ENCODE measurements at regions not wholly inside any gene's neighbourhood (a gene's known extent, or its start where the extent isn't known, plus 50 kb on each side); places are given as distances from the start of the nearest gene placed in this dataset.

DNA sequence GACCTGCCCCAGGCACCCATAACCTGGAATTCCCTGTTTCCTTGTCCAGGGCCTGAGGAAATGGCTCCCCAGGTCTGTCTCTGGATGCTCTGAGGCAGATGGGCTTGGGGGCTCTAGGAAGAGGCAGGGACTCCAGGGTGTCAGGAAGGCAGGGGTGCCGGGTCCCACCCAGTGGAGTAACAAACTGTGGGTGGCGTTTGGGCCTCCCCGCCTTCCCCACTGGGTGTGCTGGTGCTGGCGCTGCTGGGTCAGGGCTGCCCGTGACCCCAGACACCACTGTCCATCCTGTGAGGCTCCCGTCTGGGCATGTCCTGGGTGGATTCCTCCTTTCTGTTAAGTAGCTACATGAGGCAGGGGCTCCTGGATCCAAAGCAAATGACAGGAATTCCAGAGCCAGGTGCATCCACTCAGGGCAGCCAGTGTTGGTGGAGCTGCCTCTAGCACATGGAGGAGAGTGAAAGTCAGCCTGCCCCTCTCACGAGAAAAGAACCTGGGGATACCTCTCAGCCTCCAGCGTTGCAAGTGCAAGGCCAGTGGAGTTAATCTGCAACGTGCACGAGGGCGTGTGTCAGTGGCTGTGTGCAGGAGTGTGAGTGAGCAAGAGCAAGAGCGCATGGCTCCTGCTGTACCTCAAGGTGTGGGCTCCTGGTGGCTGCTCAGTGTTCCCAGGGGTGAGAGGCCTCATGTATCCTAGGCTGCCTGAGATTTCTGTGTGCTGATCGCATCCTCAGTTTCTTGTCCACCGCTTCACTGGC, 403.1 kb downstream of the TMEM121 start:
- TF ChIP-seq, protein P1, sequence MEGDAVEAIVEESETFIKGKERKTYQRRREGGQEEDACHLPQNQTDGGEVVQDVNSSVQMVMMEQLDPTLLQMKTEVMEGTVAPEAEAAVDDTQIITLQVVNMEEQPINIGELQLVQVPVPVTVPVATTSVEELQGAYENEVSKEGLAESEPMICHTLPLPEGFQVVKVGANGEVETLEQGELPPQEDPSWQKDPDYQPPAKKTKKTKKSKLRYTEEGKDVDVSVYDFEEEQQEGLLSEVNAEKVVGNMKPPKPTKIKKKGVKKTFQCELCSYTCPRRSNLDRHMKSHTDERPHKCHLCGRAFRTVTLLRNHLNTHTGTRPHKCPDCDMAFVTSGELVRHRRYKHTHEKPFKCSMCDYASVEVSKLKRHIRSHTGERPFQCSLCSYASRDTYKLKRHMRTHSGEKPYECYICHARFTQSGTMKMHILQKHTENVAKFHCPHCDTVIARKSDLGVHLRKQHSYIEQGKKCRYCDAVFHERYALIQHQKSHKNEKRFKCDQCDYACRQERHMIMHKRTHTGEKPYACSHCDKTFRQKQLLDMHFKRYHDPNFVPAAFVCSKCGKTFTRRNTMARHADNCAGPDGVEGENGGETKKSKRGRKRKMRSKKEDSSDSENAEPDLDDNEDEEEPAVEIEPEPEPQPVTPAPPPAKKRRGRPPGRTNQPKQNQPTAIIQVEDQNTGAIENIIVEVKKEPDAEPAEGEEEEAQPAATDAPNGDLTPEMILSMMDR (IDR thresholded peaks at IDR 0.05), result no peak
- Mint-ChIP-seq H3K4me1 (ENCODE audit: low read depth) (no peaks in the 10 kb centered on the region), H3K4me3 (ENCODE audit: unreplicated experiment) (no peak overlapping the region), H3K27ac (ENCODE audit: unreplicated experiment) (no peak overlapping the region), H3K36me3 (ENCODE audit: low read depth) (no peaks in the 10 kb centered on the region), H3K27me3 (ENCODE audit: low read depth) (no peaks in the 10 kb centered on the region), H3K9me3 (ENCODE audit: low read depth) (peaks cover 48% of the 10 kb centered on the region)
- peak; percentile 87 for DNase-seq (ENCODE audit: low spot score)

DNA sequence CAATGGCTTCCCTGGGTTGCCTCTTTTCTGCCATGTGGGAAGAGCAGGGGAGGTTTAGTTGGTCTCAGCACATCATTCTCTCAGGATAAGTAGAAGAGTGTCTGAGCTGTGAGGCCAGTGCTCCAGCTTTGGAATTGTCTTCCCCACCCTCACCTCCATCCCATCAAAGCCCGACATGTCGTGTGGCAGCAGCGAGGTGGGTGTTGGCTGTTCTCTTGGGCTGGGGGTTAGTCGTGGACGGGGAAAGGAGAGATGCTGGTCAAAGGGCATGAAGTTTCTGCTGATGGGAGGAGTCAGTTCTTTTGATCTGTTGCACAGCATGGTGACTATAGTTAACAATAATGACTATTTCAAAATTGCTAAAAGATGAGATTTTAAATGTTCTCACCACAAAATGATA, 404.2 kb downstream of the TMEM121 start:
- Mint-ChIP-seq H3K9me3 (ENCODE audit: low read depth) (peaks cover 48% of the 10 kb centered on the region), H3K27ac (ENCODE audit: unreplicated experiment) (no peak overlapping the region), H3K4me1 (ENCODE audit: low read depth) (no peaks in the 10 kb centered on the region), H3K4me3 (ENCODE audit: unreplicated experiment) (no peak overlapping the region), H3K27me3 (ENCODE audit: low read depth) (no peaks in the 10 kb centered on the region), H3K36me3 (ENCODE audit: low read depth) (no peaks in the 10 kb centered on the region)
- no peak for DNase-seq (ENCODE audit: low spot score)
- TF ChIP-seq, protein P1 (IDR thresholded peaks at IDR 0.05), result no peak

DNA sequence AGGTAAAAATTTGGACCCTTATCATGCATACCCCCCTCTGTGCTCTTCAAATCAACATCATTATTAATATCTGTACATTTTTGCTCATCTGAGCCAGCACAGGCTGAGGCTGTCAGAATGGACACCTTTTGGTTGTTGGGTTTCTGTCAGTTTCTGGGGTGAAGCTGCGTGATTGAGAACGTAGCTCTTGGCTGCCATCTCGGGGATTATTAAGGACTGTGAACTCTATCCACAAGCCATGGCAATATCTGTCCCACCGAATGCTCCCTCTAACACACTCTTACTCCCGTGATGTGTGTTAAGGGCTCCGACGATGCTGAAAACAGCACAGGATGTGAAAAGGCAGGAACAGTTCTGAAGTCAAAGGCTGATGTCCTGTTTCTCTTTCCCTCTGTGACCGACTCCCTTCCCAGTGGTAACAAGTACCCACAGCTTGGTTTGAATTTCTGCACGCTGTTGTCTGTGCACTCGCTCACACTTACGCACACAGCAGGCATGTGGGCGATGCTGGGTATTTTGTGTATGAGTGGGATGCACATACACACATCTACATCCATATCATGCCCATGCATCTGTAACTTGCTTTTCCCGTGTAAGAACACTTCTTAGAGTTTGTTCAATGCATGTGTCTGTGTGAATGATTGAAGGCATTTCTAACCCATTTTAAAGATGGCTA, 405.6 kb downstream of the TMEM121 start:
- no peaks in the 10 kb centered on the region for H3K27me3 Mint-ChIP-seq (ENCODE audit: low read depth)
- H3K4me3 Mint-ChIP-seq (ENCODE audit: unreplicated experiment), result no peak overlapping the region
- H3K4me1 Mint-ChIP-seq (ENCODE audit: low read depth), result no peaks in the 10 kb centered on the region
- H3K9me3 Mint-ChIP-seq (ENCODE audit: low read depth), result peaks cover 60% of the 10 kb centered on the region
- no peak for DNase-seq (ENCODE audit: low spot score)
- TF ChIP-seq, protein P1 (IDR thresholded peaks at IDR 0.05), result no peak
- no peak overlapping the region for H3K27ac Mint-ChIP-seq (ENCODE audit: unreplicated experiment)
- H3K36me3 Mint-ChIP-seq (ENCODE audit: low read depth), result no peaks in the 10 kb centered on the region

DNA sequence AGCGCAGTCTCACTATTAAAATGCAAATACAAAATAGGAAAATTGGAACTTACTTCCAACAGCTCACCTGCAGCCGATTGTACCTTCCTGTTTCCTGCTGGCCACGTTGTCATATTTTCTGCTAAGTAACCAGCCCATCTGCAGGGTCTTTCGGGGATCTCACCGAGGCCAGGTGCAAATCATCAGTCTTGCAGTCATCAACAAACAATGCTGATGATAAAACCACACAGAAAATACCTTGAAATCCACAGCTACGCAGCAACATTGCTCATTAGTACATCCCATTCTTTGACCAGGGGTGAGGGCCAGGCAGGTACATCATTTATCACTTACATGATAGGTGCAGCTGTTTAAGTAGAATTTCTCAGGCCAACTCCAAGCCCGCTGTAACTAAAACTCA, 406.9 kb downstream of the TMEM121 start:
- Mint-ChIP-seq H3K36me3 (ENCODE audit: low read depth) (no peaks in the 10 kb centered on the region), H3K27me3 (ENCODE audit: low read depth) (no peaks in the 10 kb centered on the region), H3K27ac (ENCODE audit: unreplicated experiment) (no peak overlapping the region), H3K4me1 (ENCODE audit: low read depth) (no peaks in the 10 kb centered on the region), H3K9me3 (ENCODE audit: low read depth) (peaks cover 58% of the 10 kb centered on the region), H3K4me3 (ENCODE audit: unreplicated experiment) (no peak overlapping the region)
- no peak for DNase-seq (ENCODE audit: low spot score)
- TF ChIP-seq, protein P1 (IDR thresholded peaks at IDR 0.05), result no peak

DNA sequence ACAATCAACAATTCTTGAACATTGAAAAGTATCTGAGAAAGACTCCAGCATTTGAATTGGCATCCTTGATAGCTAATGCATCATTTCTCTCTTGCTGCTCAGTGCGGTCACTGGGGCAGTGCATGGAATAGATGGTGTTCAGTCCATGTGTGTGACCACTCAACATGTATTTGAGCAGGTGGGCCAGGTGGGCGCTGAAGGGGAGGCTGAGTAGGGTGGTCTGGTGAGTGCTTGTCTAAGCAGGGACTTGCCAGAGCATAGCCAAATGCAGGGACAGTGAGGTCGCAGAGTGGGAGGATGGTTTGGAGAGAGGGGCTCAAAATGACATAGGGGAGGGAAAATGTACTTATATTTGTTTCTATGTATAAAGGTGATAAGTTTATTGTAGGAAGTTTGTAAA, 409.0 kb downstream of the TMEM121 start:
- Mint-ChIP-seq H3K9me3 (ENCODE audit: low read depth) (peaks cover 71% of the 10 kb centered on the region), H3K27me3 (ENCODE audit: low read depth) (no peaks in the 10 kb centered on the region), H3K36me3 (ENCODE audit: low read depth) (peaks cover 4% of the 10 kb centered on the region), H3K27ac (ENCODE audit: unreplicated experiment) (no peak overlapping the region), H3K4me1 (ENCODE audit: low read depth) (no peaks in the 10 kb centered on the region), H3K4me3 (ENCODE audit: unreplicated experiment) (no peak overlapping the region)
- DNase-seq (ENCODE audit: low spot score), result no peak
- TF ChIP-seq, protein P1 (IDR thresholded peaks at IDR 0.05), result no peak

Data from chondrocyte (in vitro differentiated cells).